Ovary (tissue), 3 donors: ENCODE measurements at regions not wholly inside any gene's neighbourhood (a gene's known extent, or its start where the extent isn't known, plus 50 kb on each side); places are given as distances from the start of the nearest gene placed in this dataset.

Source experiments
- CTCF ChIP-seq, 3 donors: fragments of 450-650 bp in 2 of 3; fragments of 200-600 bp in 1 of 3; IDR thresholded peaks; one replicate each; pipeline versions ENCODE4 v1.5.1 to v1.8.0; 2016 to 2022; ENCODE audit warnings: antibody characterized with exemption in 3 of 3, mild to moderate bottlenecking in 1 of 3
- POLR2A ChIP-seq: fragments of 450-650 bp; IDR thresholded peaks from one replicate; pipeline ENCODE4 v1.6.1; 2017; ENCODE audit warnings: antibody characterized with exemption, mild to moderate bottlenecking, moderate library complexity
- donor health status: DM: no; HTN: no; CAD: no.

GRCh38 chr20:51985013-51985415, 182.7 kb upstream of the SALL4 start:
- TF ChIP-seq POLR2A (no peak), CTCF (IDR thresholded peaks at IDR 0.05) (no peak)
